22Rv1 (cell line): ENCODE measurements at regions not wholly inside any gene's neighbourhood (a gene's known extent, or its start where the extent isn't known, plus 50 kb on each side); places are given as distances from the start of the nearest gene placed in this dataset.

Source experiments
- H3K27ac ChIP-seq: fragments of 450-650 bp; 2 replicates; pipeline ENCODE4 v1.5.1; 2017
- ZFX ChIP-seq: fragments of 450-650 bp; IDR thresholded peaks from 2 replicates; pipeline ENCODE4 v1.6.1; 2017; ENCODE audit warnings: antibody characterized with exemption, borderline replicate concordance
- TF ChIP-seq, protein P1 (sequence below): fragments of 450-650 bp; IDR thresholded peaks from 2 replicates; pipeline ENCODE4 v1.5.1; 2017; ENCODE audit warnings: mild to moderate bottlenecking

DNA sequence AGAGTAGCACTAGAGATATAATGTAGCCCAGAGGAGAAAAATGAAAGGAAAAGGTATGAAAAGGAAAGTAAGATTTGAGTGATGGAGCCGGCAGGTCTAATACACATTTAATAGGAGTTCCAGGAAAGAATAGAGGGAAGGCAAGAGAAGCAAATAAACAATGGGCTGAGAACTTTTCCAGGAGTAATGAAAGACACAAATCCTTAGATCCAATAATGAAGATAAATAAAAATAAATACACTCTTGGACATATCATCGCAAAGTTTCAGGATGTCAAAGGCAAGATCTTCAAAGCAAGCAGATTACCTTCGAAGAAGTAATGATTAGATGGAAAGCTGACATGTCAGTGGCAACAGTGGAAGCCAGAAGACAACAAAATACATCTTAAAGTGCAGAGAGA is 102.0 kb upstream of the YWHAQ start:
- TF ChIP-seq, protein P1, sequence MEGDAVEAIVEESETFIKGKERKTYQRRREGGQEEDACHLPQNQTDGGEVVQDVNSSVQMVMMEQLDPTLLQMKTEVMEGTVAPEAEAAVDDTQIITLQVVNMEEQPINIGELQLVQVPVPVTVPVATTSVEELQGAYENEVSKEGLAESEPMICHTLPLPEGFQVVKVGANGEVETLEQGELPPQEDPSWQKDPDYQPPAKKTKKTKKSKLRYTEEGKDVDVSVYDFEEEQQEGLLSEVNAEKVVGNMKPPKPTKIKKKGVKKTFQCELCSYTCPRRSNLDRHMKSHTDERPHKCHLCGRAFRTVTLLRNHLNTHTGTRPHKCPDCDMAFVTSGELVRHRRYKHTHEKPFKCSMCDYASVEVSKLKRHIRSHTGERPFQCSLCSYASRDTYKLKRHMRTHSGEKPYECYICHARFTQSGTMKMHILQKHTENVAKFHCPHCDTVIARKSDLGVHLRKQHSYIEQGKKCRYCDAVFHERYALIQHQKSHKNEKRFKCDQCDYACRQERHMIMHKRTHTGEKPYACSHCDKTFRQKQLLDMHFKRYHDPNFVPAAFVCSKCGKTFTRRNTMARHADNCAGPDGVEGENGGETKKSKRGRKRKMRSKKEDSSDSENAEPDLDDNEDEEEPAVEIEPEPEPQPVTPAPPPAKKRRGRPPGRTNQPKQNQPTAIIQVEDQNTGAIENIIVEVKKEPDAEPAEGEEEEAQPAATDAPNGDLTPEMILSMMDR: no peak
- no peak for TF ChIP-seq ZFX
- H3K27ac ChIP-seq: no peak overlapping the region

DNA sequence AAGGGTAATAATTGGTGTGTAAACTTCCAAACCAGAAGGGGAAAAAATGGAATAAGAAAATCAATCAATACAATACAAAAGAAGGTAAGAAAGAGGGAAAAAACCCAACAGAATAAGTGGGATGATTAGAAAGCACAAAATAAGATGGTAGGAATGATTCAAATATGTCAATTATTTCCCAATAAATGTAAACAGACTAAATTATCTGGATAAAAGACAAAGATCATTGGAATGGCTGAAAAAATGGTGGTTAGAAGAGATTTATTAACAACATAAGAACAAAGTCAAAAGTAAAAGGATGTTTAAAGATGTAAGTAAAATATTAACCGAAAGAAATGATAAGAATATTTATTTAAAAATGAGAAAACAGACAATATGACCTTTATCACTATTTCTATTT is 103.5 kb upstream of the YWHAQ start:
- no peak overlapping the region for H3K27ac ChIP-seq
- TF ChIP-seq ZFX: no peak
- TF ChIP-seq, protein P1: no peak

DNA sequence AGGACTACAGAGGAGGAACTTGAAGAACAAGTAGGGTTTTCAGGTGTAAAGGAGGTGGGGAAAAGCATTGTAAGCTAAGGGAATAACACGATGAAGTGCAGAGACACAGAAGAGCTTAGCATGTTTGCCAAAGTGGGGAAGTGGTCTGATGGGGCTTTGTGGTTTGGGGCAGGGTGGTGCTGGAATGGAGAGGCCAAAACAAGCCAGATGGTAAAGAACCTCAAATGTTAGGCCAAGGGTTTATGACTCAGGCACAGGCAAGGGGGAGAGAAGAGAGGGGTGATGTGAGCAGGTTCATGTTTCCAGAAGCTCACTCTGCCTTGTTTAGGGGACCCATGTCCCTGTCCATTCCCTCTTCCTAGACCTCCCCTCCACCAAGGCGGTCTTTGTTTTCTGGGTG is 104.5 kb upstream of the YWHAQ start:
- TF ChIP-seq, protein P1: no peak
- no peak for TF ChIP-seq ZFX
- no peak overlapping the region for H3K27ac ChIP-seq

DNA sequence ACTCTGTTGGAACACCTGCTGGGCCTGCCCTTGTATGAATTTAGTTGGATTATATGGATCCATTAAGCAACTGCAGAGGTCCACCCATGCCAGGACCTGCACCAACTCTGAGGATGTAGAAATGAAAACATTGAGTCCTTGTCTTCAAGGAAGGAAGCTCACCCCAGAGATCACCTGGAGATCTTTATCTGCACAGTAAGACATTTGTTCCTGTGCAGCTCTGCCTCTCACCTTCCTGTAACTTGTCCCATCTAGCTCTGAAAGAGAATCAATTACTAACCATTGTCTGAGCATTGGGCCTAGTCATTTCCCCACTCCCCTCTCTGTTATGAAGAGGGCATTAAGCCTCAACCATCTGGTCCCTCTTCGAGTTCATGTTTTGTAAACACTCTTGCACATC is 105.2 kb upstream of the YWHAQ start:
- TF ChIP-seq, protein P1: no peak
- TF ChIP-seq ZFX: no peak

DNA sequence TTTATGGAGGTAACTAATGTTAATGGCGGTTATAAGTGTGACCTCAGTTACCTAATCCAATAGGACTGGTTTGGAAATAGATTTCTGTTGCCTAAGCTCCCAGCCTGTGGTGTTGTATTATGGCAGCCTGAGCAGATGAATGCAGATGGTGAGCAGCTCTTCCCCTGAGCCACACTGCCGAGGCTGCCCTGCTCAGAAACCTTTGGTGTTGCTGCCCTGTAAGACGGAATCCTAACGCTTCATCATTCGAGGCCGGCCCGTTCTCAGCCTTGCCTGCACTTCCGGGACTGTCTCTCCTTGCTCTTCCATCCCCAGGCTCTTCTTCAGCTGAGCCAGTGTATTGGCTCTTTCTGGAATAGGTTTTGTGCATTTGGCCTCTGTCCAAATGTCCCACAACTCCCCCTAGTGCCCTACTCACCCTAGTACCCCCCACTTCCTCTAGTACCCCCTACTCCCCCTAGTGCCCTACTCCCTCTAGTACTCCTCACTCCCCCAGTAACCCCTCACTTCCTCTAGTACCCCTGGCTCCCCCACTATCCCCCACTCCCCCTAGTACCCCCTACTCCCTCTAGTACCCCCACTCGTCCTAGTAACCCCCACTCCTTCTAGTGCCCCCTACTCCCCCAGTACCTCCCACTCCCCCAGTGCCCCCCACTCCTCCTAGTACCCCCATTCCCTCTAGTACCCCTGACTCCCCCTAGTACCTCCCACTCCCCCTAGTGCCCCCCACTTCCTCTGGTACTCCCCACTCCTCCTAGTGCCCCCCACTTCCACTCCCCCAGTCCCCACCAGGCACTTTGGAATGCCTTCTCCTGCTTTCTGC is 106.0 kb upstream of the TAF1B start:
- no peak overlapping the region for H3K27ac ChIP-seq
- TF ChIP-seq, protein P1: 0 out of 2 replicates have a peak, but pooled peaks have one; percentile 6
- TF ChIP-seq ZFX: no peak

More for the DNA sequence above, 105.2 kb upstream of the YWHAQ start:
- no peak overlapping the region for H3K27ac ChIP-seq

DNA sequence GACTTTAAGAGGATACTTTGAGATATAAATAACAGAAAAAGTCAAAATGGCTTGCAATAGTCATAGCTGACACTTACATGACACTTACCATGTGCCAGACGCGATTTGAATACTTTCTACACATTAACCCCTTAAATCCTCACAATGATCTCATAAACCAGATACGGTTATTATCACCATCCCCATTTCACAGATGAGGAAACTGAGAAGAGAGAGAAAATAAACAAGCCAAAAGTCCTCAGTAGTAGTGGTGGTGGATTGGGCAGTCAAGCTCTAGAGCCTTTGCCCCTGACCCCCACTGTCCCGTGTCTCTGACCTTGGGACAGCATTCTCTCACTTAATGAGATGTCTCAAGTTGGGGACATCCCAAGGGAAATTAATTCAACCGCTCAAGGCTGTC is 105.2 kb upstream of the TAF1B start:
- TF ChIP-seq ZFX: no peak
- TF ChIP-seq, protein P1: no peak
- no peak overlapping the region for H3K27ac ChIP-seq
